GM23248 (cell line): ENCODE measurements at regions not wholly inside any gene's neighbourhood (a gene's known extent, or its start where the extent isn't known, plus 50 kb on each side); places are given as distances from the start of the nearest gene placed in this dataset.

Source experiments
- EZH2 ChIP-seq: fragments of 200-600 bp; sonication (generic); IDR thresholded peaks from 2 replicates; pipeline ENCODE4 v1.6.1; 2018; ENCODE audit warnings: antibody characterized with exemption, mild to moderate bottlenecking; ENCODE audit not compliant: insufficient read depth, poor library complexity, severe bottlenecking
- EZH2phosphoT487 ChIP-seq: fragments of 200-600 bp; sonication (generic); IDR thresholded peaks from 2 replicates; pipeline ENCODE4 v1.6.1; 2018; ENCODE audit warnings: antibody characterized with exemption, moderate library complexity, mild to moderate bottlenecking, low read depth; ENCODE audit not compliant: insufficient read depth

DNA sequence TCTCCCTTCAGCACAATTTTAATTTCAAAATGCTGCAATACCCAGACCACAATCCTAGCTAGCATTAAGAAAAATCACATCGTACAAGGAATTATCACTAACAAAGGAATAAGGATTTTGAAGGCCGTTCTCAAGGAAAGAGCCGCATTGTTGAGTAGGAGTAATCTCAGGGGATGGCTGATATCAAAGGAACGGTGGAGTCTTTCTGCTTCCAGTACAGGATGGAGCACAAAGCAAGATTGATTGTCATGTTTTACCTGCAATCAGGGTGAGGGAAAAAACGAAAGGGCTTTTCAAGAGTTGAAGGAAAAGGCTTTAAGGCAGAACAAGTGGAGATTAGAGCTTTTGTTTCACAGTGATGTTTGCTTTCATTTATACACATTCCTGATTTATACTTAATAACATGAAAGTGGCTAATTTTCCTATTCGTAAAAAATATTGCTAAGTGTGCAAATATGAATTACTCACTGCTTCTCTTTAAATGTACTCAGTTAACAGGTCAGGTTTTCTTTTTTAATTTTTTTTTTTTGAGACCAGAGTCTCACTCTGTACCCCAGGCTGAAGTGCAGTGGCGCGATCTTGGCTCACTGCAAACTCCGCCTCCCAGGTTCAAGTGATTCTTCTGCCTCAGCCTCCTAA is 207.0 kb downstream of the TRIML1 start:
- TF ChIP-seq EZH2 (no peak), EZH2phosphoT487 (no peak)
